Ishikawa (cell line): ENCODE measurements at regions not wholly inside any gene's neighbourhood (a gene's known extent, or its start where the extent isn't known, plus 50 kb on each side); places are given as distances from the start of the nearest gene placed in this dataset.

Source experiments
- CEBPB ChIP-seq: IDR thresholded peaks from 2 replicates; pipeline ENCODE4 v1.6.1; 2012
- CREB1 ChIP-seq: IDR thresholded peaks from 2 replicates; pipeline ENCODE4 v1.6.1; 2012; ENCODE audit warnings: low read depth
- EGR1 ChIP-seq: IDR thresholded peaks from 2 replicates; pipeline ENCODE4 v1.6.1; 2012
- EP300 ChIP-seq: IDR thresholded peaks from 2 replicates; pipeline ENCODE4 v1.6.1; 2012; ENCODE audit warnings: borderline replicate concordance
- FOXM1 ChIP-seq: IDR thresholded peaks from 2 replicates; pipeline ENCODE4 v1.6.1; 2012; ENCODE audit warnings: low read depth, borderline replicate concordance
- MAX ChIP-seq: IDR thresholded peaks from 2 replicates; pipeline ENCODE4 v1.6.1; 2012
- NFIC ChIP-seq: IDR thresholded peaks from 2 replicates; pipeline ENCODE4 v1.6.1; 2012
- RAD21 ChIP-seq: IDR thresholded peaks from 2 replicates; pipeline ENCODE4 v1.6.1; 2012; ENCODE audit warnings: low read depth
- REST ChIP-seq: IDR thresholded peaks from 2 replicates; pipeline ENCODE4 v1.6.1; 2012; ENCODE audit warnings: low read depth, mild to moderate bottlenecking
- TAF1 ChIP-seq: IDR thresholded peaks from 2 replicates; pipeline ENCODE4 v1.6.1; 2012; ENCODE audit warnings: low read depth, mild to moderate bottlenecking
- TCF12 ChIP-seq: IDR thresholded peaks from 2 replicates; pipeline ENCODE4 v1.6.1; 2012; ENCODE audit warnings: low read depth
- TEAD4 ChIP-seq: IDR thresholded peaks from 2 replicates; pipeline ENCODE4 v1.6.1; 2012
- USF1 ChIP-seq: IDR thresholded peaks from 2 replicates; pipeline ENCODE4 v1.6.1; 2012
- YY1 ChIP-seq: IDR thresholded peaks from 2 replicates; pipeline ENCODE4 v1.6.1; 2012; ENCODE audit warnings: low read depth
- ZBTB7A ChIP-seq: IDR thresholded peaks from 2 replicates; pipeline ENCODE4 v1.6.1; 2012; ENCODE audit warnings: low read depth

- TF ChIP-seq CREB1 (no peak), NFIC (no peak), EGR1 (no peak), YY1 (no peak), TAF1 (no peak), EP300 (no peak), USF1 (no peak), TEAD4 (no peak), CEBPB (no peak), REST (no peak), TCF12 (no peak)
These were observed 350.5 kb upstream of the PRMT6 start for GRCh38 chr1:106705971-106706370.

GRCh38 chr1:106717591-106717990, 338.9 kb upstream of the PRMT6 start:
- no peak for TF ChIP-seq YY1

GRCh38 chr1:106721790-106722189, 334.7 kb upstream of the PRMT6 start:
- TF ChIP-seq MAX (no peak), NFIC (no peak), TEAD4 (no peak), CEBPB (no peak), YY1 (no peak), FOXM1 (no peak), RAD21 (no peak), TAF1 (no peak), USF1 (no peak), REST (no peak), EGR1 (no peak), CREB1 (no peak)

GRCh38 chr1:106722466-106722865, 334.0 kb upstream of the PRMT6 start:
- TF ChIP-seq EP300 (no peak), NFIC (no peak), MAX (no peak), TAF1 (no peak), FOXM1 (no peak), ZBTB7A (no peak), YY1 (no peak), TEAD4 (no peak), RAD21 (no peak), EGR1 (no peak), REST (no peak)

- TF ChIP-seq EP300 (no peak), CREB1 (no peak)
These were observed 329.3 kb upstream of the PRMT6 start for GRCh38 chr1:106727171-106727570.
